NCI-H2196 (cell line): ENCODE measurements at regions not wholly inside any gene's neighbourhood (a gene's known extent, or its start where the extent isn't known, plus 50 kb on each side); places are given as distances from the start of the nearest gene placed in this dataset.
"Not testable (repeated sequence)": the region's sequence is repeated elsewhere in the genome, so short reads cannot be mapped to it uniquely, and the experiment has no call there.

ENCODE experiments used
- DNase-seq: peaks from one replicate; lab custom pipeline; 2025; ENCODE audit not compliant: unreplicated experiment; lab: John Stamatoyannopoulos, UW

DNA sequence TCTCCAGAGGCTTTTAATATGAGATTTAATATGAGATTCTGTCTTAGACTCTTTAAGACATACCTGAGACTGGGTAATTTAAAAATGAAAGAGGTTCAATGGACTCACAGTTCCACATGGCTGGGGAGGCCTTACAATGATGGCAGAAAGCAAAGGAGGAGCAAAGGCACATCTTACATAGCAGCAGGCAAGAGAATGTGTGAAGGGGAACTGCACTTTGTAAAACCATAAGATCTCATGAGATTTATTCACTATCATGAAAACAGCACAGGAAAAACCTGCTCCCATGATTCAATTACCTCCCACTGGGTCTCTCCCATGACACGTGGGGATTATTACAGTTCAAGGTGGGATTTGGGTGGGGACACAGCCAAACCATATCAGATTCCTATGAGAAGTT, 79.2 kb upstream of the DTNBP1 start:
- not testable (repeated sequence) for DNase-seq

DNA sequence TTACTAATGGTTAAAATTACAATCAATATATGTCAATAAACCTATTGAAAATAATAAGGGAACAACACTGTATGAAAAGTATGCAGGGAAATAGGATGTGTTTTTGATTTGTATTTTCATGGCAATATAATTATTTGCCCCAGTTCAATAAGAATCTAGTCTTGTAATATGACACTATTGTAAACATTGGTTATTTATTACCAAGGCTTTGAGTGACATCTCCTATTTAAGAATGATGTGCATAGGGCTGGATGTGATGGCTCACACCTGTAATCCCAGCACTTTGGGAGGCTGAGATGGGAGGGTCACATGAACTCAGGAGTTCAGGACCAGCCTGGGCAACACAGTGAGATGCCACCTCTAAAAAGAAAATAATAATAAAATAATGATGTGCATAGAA, 78.6 kb upstream of the DTNBP1 start:
- DNase-seq: no peak

DNA sequence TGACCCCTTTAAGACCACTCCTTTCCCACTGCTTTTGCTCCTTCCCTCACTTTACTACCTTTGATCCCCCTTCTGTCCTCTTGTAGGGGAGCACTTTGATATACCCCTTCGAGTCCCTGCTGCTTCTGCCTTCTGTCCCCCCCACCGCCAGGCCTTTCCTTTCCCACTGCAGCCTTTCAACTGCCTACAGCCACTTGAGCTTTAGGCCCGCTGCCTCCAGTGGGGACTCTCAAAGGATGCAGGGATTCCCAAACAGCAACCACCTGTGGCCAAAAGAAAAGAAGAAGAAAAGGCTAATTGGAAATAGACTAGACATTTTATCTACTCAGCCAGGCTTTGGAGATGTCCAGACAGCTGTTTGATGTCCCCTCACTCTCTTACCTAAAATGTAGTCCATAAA, 77.0 kb upstream of the DTNBP1 start:
- DNase-seq: no peak

DNA sequence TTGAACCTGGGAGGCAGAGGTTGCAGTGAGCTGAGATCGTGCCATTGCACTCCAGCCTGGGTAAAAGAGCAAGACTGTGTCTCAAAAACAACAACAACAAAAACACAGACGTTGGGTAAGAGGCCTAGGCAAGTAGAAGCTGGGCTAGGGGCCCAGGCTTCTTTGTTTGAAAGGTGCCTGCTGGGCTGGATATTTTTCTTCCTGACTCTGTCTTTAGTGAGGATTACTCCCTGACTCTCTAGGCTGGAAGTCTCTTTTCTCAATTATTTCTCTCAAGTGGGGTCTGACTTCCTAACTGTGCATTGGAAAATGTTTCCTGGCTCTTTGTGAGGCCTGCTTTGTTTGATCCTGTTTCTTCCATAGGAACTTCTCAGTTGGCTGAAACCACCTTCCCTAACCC, 76.5 kb upstream of the DTNBP1 start:
- DNase-seq: no peak

DNA sequence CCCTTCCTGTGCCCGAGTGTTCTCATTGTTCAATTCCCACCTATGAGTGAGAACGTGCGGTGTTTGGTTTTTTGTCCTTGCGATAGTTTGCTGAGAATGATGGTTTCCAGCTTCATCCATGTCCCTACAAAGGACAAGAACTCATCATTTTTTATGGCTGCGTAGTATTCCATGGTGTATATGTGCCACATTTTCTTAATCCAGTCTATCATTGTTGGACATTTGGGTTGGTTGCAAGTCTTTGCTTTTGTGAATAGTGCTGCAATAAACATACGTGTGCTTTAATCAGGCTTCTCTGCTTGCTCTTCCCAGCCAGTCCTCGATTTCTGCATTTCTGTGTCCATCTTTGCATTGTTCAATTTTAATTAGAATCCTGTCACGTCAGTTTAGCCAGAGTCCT, 75.4 kb upstream of the DTNBP1 start:
- DNase-seq: not testable (repeated sequence)

DNA sequence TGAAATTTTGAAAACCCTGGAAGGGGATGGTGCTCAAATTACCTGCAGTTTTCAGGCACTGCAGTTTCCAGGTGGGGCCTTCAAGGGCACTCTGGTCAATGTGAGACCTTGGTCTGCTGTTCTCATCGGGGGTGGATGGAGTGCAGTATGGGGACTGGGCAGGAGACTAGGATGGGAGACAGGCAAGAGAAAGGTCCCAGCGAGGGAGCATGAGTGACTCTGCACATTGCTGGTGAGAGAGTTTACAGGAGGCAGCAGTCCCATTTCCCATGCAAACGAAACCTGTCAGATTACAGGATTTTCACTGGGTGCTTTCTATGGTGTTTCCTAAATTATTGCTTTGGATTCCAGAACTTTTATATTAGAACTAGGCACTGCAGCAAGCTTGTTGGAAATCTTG, 73.5 kb upstream of the DTNBP1 start:
- DNase-seq: no peak

DNA sequence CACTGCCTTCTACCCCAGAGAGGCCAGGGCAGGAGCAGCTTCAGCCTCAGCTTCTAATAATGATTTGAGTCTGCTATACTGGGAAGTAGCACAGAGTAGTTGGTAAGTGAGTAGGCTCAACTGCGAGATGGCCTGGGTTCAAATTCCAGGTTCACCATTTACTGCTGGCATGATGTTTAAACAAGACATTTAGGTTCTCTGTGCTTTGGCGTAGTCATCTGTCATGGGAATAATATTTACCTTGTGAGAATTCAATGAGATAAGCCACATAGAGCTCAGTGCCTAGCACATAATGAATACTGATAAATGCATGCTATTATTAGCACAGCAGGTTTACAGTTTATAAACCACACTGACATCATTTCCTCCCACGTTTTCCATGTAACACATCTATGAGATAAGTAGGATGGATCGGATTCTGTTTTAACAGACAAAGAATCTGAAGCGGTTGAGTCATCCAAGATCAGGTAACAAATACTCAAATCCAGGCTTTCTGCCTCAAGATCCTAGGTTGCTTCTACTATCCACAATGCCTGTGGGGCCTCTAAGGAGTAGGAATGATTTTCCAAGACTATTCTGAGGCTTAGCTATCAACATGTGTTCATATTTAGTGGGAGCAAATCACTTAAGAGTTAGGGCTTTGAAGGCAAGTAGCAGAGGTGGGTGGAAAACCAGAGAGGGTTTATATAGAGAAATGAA, 72.9 kb upstream of the DTNBP1 start:
- peak; percentile 78 for DNase-seq

DNA sequence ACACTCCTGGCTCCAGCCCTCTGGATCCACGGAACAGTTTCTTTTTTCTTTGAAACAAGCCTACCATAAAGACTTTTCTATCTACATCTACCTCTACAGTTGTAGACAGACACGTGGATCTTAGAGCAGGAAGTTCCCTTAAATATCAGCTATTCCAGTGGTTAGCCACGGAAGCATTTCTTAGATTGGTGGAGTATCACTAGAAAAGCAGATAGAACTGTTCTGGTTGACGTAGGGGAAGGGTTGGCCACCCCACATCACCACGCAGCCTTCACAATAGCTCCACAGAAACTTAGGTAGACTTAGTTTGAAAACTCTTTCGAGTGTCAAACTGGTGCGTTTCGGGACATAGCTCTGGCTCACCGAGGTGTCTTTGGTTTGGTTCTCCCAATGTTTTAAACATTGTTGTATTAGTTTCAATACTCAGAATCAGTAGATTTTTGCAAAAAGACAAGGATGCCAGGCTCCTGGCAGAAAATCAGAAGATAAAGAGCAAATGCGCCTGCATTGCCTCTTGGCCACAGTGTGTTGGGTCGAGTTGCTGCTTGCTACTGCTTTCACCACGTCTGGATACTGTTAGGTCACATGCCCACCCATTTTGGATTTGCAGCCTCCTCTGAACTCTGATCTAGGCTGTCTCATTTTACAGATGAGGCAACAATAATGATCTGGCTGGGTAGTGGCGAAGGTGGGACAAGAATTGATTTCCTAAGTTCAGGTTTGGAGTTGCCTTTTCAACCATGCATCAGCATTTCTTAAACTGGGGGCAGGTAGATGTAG, 71.5 kb upstream of the DTNBP1 start:
- no peak for DNase-seq

DNA sequence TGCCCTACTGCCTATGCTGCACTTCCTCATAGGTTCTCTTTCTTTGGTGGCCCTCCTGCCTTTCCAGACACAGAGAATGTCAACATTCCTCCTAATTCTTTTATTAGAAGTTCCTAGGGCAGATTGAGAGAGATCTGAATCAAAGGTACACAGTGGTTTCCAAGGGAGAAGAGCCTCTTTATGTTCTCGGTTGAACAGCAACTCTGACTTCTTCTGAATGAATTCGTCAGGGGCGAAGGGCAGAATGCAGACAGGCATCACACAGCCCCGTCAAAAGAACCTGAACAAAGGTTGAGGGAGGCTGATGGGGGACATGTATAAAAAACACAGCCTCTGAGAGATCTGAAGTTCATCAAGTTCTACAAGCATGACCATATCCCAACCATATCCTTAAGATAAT, 68.1 kb upstream of the DTNBP1 start:
- DNase-seq: no peak

DNA sequence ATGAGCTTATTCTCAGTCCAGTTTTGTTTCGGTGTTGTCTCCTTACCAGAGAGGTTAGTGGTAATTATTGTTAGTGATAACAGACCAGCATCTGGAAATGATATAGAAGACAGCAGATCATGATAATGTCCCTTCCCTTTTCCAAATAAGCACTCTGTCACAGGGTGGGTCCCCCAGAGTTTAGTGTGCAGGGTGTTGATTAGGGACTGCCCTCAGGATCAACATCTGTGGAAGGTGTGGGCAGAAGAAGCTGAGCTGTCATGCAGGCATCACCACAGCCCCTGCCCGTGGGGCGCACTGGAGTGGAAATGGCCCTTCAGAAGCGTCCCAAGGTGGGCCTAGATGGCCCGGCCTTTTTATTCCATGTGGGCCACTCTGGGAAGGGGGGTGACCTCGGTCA, 67.6 kb upstream of the DTNBP1 start:
- no peak for DNase-seq

DNA sequence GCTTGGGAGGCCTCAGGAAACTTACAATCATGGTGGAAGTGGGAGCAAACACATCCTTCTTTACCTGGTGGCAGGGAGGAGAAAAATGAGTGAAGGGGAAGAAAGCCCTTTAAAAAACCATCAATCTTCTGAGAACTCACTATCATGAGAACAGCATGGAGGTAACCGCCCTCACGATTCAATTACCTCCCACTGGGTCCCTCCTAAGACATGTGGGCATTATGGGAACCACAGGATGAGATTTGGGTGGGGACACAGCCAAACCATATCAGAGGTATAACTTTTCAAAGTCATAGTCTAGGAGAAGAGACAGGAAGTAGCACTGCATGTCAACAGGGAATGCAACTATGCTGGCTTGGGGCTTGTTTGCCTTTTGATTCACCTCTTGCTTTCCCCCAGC, 59.9 kb upstream of the DTNBP1 start:
- DNase-seq: no peak

DNA sequence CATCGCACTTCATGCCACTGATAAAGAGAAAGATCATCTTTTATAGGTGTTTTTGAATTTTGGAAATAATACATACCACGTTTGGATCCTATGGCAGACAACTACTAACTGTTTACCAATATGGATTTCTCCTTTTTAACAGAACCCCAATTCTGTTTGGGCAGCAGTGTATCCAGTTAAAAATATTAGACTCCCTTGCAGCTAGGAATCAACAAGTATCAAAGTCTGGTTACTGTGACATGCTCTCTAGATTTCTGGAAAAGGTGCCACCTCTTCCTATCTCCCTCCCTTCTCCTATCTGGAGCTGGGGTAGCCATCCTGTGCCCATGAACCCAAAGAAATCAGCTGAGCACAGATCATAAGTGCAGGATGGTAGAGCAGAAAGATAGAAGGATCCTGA, 54.1 kb upstream of the DTNBP1 start:
- DNase-seq: no peak

DNA sequence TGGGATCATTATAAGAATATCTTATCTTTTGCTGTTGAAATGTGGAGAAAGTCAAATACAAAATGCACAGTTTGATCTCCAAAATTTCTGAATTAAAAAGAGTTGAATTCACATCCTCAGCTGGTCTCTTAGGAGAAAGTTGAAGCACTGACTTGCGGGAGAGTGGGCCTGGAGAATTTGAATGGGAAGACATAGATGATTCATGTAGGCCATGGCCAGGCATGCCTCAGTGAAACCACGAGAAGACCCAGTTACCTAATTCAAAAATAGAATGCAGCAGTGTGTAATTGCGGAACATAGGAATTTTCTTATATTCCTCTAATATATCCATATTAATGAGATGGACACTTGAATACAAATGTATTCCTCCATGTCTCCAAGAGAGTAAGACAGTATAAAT, 53.0 kb upstream of the DTNBP1 start:
- no peak for DNase-seq

DNA sequence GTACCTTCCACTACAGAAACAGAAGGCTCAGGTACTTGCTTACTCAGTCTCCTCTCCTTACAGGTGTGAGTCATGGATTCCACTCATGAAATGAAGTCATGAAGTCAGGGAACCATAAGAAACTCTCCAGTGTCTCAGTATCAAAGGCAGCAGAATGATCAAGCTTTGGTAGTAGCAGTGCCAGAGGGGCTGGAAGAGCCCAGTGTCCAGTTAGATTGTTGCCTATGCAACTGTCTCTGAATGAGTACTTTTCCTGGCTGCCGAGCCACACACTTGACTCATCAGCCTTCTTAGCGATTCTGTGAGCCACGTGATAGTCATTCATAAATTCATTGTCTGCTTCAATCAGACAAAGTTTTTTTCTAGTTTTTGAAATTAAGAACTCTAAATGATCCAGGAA, 52.2 kb upstream of the DTNBP1 start:
- DNase-seq: no peak

DNA sequence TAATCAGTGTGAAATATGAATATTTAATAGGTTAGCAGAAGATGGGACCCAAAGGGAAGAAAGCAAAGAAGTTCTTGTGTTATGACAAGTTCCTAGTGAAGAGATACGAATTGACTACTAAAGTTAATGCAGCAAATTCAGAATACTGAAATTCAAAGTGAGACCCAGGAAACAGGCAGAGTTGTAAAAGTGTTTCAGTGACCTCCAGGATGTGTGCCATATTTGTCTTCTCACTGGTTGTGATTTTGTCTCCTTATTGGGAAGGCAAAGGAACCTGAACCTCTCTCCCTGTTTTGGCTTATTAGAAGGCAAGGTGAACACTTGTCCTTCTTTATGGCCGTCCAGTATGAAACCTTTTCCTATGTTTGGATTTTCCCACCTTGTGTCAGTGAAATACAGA, 51.8 kb upstream of the DTNBP1 start:
- no peak for DNase-seq

DNA sequence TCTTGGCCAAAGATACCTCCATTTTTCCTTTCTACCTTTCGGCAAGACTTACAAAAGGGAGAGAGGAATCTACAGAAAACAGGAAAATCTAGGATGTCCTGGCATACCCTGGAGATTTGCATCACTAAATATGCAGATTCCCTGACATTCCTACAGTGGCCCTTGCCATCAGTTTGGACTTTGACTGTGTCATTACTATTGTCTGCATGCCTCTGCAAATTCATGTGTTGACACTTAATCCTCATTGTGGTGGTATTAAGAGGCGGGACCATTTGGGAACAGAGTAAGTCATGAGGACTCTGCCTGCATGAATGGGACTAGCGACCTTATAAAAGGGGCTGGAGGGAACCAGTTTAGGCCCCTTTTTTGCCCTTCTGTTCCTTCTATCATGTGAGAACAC, 50.5 kb upstream of the DTNBP1 start:
- DNase-seq: no peak

DNA sequence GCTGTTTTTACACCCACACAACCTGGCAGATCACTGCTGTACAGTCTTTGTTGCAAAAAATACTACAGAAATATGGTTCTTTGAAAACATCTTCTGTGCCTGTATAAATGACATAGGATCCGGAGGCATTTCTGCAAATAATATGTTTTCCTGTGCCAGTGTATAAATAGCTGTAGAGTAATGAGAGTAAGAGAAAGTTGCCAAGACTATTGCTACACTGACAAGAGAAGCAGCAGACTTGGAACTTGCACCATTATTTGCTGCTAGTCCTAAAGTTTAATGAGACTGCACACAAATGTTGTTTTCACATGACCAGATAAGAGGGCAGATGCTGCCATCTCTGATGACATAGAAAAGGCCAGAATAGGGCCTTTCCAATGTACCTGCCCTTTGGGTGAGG, 50.0 kb upstream of the DTNBP1 start:
- no peak for DNase-seq
